Left ventricle myocardium superior (tissue), 1 donor: ENCODE measurements at regions not wholly inside any gene's neighbourhood (a gene's known extent, or its start where the extent isn't known, plus 50 kb on each side); places are given as distances from the start of the nearest gene placed in this dataset.
"Not testable (repeated sequence)": the region's sequence is repeated elsewhere in the genome, so short reads cannot be mapped to it uniquely, and the experiment has no call there.

Experiments
- ATAC-seq: fragments of 200-7000 bp; cut with Tn5 transposase; one replicate; pipeline ENCODE4 v1.9.1; 2020; ENCODE audit warnings: mild to moderate bottlenecking, moderate library complexity
- DNase-seq: peaks from one replicate; pipeline ENCODE4 v3.0.0-alpha.2; 2020
- intact Hi-C: fragments of 100-400 bp; cut with micrococcal nuclease; formaldehyde crosslinking; loops from one replicate; pipeline ENCODE4 v1.11.0; 2022
- donor health status: DM: no; HTN: yes; CAD: no; lungs with severe emphysema.

DNA sequence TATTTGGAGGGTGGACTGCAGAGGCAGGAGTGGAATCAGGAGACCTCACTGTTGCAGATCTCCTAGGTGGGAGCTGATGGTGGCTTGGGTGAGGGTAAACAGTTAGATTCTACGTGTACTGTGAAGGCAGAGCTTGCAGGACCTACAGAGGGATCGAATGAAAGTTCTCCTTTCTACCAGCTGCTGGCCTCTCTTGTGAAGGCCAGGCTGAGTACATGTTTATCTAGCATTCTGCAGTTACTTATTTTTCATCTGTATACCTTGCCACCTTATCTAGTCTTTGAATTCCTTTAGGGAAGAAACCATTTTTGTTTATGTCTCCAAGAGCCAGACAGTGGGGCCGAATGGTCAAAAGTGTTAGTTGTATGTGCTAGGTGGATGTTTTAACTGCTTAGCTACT, 57.6 kb downstream of the PTTG1 start:
- no peak for DNase-seq
- intact Hi-C loops, result no loop called here
- ATAC-seq, result no peak

DNA sequence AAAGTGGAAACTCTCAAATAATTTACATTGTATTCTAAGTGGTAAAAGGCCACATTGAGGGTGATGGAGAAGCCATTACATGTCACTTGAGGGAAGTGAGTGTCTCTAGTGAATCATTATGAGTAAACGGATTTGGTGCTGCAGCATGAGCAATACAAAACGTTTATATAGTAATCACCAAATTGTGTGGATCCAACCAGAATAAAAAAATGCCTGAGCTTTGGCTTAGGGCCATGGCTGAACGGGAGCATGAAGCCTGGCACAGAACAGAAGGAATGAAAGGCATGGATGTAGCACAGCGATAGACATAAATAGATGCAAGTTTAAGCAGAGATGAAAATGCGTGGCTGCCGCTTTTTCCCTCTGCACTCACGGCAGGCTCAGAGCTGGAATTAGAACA, 58.3 kb downstream of the PTTG1 start:
- ATAC-seq (no peak), DNase-seq (no peak)
- intact Hi-C loops, result no loop called here

DNA sequence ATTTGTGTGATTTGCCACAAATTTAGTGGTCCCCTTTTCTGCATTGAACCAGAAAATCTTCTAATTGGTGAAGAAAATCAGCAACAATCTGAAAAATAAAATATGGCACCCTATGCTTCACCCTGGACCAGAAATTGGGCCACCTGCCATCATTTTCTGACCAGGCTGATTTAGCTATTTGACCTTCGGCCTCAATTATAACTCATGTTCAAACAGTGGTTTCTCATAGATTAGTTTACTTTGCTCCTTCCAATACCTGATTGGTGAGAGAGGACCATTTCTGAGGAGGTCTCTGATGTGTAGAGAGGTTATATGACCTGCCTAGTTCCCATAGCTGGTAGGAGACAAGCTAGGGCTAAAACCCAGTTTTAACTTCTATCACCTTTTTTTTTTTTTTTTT, 59.0 kb downstream of the PTTG1 start:
- no peak for ATAC-seq
- no peak for DNase-seq
- intact Hi-C loops, result no loop called here

DNA sequence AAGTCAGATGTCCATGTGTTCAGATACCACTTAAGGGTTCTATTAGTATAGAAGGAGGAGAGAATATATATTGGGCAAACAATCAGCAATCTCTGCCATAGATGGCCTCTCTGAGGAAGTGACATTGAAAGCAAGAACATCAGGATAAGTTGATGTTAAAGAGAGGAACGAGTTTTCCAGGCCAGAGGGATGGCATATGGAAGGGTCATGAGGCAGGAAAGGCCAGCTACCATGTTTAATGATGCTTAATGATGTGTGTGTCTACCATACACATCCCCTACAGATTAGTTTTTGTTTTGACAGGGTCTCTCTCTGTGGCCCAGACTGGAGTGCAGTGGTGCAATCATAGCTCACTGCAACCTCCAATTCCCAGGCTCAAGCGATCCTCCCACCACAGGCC, 63.0 kb downstream of the PTTG1 start:
- intact Hi-C loops, result no loop called here
- DNase-seq, result no peak

DNA sequence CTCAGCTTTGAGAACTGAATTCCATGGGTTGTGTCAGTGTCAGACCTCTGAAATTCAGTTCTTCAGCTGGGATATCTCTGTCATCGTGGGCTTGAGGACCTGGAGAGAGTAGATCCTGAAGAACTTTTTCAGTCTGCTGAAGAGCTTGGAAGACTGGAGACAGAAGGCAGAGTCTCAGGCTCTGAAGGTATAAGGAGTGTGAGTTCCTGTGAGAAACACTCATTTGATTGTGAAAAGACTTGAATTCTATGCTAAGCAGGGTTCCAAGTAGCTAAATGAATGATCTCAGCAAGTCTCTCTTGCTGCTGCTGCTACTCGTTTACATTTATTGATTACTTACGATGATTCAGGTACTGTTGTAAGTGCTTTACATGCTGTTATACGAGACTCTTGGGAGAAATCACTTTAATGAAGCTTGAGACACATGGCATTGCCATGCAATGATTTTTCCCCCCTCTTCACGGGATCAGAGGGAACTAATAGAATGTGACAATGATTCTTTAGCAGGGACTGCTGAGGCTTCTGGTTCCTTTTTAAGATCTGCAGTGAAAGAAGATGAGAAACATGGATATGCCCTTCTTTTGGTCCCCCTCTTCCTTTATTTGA, 63.8 kb downstream of the PTTG1 start:
- DNase-seq (no peak), ATAC-seq (no peak)
- intact Hi-C loops, result no loop called here

More for the DNA sequence above, 63.0 kb downstream of the PTTG1 start:
- no peak for ATAC-seq

DNA sequence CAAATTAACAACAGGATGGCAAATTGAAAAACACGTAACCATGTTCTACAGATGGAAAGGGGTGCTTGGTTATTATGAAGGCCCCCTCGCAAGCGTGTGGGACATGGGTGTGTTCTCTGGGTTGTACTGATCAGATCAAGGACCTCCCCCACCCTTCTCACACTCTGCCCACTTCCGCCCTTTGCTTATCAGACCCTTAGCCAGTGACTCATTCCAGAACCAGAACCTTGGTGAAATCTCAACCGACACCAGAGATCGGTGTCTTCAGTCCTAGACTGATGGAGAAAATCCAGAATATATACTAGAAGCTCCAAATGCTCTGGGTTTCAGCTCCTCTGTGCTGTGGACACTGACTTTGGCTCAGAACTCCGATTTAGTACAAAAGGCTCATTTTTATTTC, 64.9 kb downstream of the PTTG1 start:
- intact Hi-C loops, result no loop called here
- ATAC-seq (no peak), DNase-seq (no peak)

DNA sequence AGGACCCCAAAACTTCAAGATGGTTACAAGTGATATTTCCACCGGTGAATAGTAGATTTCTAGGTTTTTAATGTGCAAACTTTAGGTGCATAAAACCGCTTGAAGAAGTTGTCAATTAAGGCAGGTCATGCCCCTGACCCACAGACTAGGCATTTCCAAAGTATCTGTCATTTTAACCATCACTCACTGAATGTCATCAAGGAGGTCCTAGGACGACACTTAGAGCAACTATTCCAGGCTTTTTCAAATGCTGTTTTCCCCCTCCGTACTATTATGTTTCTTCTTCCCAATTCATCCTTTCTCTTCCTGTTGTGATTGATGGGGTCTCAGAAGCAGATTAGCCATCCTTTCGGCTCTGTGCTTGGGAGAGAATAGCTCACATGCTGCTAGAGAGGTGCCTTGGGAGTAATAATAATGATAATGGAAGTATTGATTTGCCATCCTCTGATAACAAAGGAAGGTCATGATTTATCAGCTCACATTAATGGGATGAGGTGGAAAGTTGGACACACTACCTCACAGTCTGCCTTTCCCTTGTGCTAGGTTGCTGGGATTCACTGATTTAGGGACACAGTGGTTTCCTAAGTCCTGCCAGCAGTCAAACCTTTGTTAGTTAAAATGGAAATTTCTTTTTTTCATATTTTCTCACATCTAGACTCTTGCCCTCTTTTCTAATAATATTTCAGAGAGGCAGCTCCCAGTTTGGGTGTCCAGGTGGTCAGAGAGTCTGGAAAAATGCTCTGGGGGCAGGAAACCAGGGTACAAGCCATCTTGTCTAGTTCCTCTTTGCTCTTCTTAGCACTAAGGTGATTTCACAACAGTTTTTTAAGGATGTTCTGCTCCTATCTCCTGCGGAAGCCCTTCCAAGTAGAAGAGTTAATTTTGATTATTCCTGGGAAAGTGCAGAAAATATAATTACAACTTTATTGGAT, 67.0 kb downstream of the PTTG1 start:
- intact Hi-C loops, result no loop called here
- DNase-seq, result no peak
- no peak for ATAC-seq

DNA sequence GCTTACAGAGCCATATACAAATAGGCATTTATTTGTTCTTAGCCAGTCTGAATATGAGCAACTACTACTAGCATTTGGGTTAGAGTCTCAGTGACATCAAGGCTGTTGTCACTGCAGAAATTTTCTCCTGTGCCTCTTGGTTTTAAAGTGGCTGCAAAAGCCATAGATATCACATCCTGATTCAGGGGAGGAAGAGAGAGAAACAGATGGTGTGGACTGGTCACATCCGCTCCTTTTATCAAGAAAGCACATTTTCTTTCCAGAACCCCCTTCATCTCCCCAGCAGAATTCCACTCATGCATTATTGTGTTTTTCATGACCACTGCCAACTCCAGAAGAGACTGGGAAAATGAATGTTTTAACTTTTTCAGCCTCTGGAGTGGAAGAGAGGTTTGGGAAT, 69.8 kb downstream of the PTTG1 start:
- ATAC-seq (no peak), DNase-seq (no peak)
- intact Hi-C loops, result no loop called here

DNA sequence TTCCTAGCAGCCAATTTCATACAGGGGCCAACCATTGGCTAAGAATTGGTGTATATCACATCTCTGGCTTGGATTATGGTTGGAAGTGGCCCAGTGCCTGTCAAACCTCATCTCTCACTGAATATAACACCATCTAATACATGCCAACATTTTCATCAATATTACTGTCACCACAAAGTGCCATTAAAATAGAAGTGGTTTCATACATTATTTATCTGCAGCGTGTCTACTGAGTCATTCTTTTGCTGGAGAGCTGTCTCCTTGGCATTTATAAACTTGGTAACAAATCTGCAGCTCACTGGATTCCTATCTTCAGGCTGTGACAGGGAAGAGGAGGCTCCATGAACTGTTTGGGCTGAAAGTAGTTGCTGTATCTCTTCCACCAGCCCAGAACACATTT, 70.9 kb downstream of the PTTG1 start:
- intact Hi-C loops, result no loop called here

DNA sequence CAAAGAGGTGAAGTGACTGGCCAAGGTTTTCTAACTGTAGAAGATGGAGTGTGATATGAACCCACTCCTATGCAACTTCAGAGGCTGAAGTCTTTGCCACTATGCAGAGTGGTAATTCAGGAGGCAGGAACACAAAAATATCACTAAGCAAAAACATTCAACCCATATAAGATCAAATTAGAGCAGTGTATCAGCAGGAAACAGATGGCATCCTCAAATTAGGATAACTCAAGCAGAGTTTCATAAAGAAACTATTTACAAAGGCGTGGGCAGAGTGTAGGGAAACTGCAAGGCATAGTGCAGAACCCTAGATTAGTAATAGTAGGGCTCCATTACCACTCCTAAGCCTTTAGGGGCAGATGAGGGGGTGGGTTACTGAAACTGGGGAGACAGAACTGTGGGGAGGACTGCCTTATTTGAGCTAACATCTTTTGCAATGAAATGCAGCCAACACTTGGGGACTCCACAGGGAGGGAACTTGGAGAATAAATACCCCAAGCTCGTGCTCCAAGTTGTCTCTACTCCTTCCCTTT, 72.2 kb downstream of the PTTG1 start:
- no peak for ATAC-seq

More for the DNA sequence above, 70.9 kb downstream of the PTTG1 start:
- ATAC-seq (no peak), DNase-seq (no peak)

DNA sequence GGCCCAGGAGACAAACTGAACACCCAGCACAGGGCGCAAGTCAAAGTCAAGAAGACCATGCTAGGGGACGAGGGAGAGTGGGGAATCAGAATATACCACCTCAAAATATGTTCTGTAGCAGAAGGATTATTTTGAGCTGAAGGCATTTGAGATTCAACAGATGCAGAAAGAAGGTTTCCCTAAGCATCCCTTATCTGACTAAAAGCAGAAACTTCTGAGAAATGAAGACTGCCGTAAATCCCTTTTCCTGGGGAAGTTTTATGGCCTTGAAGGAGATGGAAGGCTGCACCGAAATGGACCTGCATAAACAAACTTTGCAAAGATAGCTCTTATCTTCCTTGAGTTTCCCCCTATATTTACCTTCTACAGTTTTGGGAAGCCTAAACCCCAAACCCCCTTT, 72.8 kb downstream of the PTTG1 start:
- no peak for ATAC-seq
- intact Hi-C loops, result no loop called here
- no peak for DNase-seq

More for the DNA sequence above, 72.2 kb downstream of the PTTG1 start:
- intact Hi-C loops, result no loop called here
- DNase-seq, result no peak

DNA sequence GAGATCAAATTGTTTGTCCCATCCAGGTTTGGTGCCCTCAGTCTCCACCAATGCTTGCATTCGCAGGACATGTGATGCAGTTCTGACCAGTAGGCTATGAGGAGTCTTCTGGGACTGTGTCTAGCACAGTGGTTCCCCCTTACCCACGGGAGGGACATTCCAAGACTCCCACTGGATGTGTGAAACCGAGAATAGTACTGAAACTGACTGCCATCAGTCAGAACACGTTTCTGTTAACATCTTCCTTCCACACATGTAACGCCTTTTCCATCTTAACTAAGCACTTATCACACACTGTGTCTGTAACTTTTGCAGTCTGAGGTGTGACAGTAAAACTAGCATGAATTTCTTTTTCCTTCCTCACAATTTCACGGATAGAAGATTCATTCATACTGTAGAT, 74.7 kb downstream of the PTTG1 start:
- no peak for ATAC-seq
- intact Hi-C loops, result no loop called here
- DNase-seq, result no peak

DNA sequence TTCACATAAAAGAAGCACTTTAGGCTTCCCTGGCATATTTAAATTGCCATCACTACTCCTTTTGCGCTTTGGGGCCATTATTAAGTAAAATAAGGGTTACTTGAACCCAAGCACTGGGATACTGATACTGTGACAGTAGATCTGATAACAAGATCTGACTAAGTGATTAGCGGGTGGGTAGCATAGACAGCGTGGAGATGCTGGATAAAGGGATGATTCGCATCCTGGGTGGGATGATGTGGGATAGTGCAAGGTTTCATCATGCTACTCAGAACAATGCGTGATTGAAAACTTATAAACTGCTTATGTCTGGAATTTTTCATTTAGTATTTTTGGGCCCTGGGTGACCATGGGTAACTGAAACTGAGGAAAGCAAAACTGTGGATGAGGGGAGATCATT, 75.1 kb downstream of the PTTG1 start:
- intact Hi-C loops, result no loop called here
- ATAC-seq, result no peak

DNA sequence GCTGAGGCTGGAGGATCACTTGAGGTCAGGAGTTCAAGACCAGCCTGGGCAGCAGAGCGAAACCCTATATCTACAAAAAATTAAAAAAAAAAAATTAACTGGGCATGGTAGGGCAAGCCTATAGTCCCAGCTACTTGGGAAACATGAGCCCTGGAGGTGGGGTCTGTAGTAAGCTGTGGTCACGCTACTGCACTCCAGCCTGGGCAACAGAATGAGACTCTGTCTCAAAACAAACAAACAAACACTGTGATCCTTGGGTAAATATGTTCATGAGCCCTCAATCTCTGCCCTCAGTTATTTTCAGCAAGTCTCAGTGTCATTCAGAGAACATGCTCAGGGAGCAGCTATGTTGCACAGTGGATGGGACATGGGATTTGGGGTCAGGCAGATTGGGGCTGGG, 76.2 kb downstream of the PTTG1 start:
- intact Hi-C loops, result no loop called here
- DNase-seq (no peak), ATAC-seq (no peak)

More for the DNA sequence above, 75.1 kb downstream of the PTTG1 start:
- no peak for DNase-seq

DNA sequence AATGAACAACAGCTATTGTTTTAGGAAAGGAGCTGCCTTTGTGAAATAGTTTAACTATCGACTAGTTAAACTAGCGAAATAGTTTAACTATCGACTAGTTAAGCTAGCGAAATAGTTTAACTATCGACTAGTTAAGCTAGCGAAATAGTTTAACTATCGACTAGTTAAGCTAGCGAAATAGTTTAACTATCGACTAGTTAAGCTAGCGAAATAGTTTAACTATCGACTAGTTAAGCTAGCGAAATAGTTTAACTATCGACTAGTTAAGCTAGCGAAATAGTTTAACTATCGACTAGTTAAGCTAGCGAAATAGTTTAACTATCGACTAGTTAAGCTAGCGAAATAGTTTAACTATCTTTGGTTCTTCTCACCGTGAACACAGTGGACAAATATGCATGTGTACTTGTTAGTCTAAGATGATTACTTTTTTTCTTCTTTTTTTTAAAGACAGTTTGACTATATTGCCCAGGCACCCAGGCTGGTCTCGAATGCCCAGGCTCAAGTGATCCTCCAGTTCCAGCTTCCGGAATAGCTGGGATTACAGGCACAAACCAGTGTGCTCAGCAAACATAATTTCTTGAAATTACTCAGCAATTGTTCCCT, 76.9 kb downstream of the PTTG1 start:
- DNase-seq, intact Hi-C loops, ATAC-seq: not testable (repeated sequence)

DNA sequence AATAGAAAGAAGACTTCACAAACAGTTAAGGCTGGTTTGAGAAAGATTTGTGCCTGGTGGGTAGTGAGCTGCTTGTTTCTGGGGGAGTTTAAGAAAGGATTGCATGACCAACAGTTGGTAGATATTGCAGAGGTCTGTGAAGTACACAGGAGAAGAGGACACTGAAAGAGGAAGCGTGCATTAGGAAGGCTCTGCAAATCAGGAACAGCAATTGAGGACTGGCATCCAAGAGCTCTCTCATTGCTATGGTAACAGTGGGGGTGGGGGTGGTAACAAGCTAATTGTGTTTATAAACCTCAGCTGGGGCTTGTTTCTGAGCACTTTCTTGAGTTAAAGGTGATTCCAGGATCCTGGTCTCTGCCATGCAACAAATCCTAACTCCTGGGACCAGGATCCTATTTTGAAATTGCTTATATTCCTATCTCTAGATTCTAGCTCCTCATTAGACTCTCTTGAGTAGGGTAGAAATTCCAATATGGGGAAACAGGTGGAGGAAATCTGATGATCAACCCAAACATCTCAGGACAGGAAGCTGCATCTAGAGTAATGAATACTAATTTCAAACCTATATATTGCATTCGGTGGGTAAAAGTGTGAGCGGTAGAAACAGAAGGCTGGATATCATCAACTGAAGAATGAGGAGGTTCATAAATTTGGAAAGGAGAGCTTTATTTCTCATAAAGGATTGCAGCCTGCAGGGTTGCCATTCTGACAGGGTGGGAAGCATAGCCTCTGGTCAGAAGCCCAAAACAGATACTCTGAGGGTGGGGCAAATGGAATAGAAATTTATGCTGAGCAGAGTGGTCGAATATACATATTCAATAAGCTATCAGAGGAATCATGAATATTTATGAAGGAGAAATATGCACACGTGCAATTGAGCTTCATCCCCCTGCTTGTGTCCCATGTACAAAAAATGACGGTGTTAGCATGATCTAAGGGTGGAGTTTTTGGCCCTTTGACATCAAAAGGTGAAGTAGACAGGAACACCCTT, 79.4 kb downstream of the PTTG1 start:
- intact Hi-C loops, result no loop called here
- DNase-seq, result no peak
- ATAC-seq, result peak; percentile 62

DNA sequence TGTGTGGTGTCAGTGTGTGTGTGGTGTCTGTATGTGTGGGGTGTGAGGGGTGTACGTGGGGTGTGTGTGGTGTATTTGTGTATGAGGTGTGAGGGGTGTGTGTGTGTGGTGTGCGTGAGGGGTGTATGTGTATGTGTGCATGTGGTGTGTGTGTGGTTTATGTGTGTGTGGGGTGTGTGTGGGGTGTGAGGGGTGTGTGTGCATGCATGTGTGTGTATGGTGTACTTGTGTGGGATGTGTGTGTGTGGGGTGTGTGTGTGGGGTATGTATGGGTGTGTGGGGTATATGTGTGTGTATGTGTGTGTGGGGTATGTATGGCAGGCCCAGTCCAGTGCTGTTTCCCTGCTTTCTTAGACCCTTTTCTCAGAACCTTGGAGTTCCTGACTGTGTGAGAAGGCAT, 83.3 kb downstream of the PTTG1 start:
- intact Hi-C loops, result no loop called here
- ATAC-seq, result no peak

DNA sequence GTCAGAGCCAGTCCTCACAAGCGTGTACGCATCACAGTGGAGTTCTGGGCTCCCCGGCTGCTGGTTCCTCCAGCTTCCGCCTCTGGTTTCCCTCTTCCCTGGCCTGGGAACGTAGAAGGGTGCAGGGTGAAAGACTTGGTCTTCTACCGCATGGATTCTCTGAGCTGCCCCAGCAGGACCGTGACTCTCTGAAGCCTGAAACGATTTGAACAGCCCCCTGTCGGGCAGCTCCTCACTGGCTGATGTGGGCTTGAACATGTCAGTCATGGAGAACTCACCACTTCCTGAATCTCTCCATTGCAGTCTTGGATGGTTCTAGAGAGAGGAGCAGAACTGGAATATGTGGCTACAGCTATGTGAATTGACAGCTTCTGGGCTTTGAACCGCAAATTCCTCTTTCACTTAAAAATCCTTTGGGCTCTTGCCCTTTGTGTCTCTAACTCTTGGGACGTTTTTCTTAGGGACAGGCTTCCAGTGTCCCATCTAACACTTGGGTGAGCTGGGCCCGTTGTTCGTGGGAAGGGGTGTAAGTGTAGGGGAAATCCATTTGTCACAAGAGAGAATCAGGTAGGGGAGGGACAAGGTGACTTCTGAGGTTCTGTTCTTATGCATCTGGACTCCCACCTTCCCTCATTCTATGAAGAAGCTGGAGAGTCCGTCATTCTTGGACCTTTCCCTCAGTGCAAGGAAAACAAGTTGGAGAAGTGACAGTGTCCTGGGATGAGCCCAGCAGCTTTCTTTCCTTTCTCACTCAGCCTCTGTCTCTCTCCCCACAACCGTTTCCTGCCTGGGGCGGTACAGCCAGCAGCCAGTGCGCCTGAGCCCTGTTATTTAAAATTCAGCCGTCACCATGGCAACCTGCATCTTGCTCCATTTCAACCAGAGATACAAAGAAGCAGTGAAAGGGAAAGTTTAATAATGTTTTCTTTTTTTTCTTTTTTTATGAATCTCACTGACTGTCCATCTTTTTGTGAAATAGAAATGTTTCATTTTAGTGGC, 84.7 kb downstream of the PTTG1 start:
- ATAC-seq (peak; percentile 53), DNase-seq (peak; percentile 49)
- intact Hi-C loops, result no loop called here

More for the DNA sequence above, 83.3 kb downstream of the PTTG1 start:
- DNase-seq, result no peak
